ENCODE measurements at regions not wholly inside any gene's neighbourhood (a gene's known extent, or its start where the extent isn't known, plus 50 kb on each side); places are given as distances from the start of the nearest gene placed in this dataset.
"Not testable (repeated sequence)": the region's sequence is repeated elsewhere in the genome, so short reads cannot be mapped to it uniquely, and the experiment has no call there.

- Histone ChIP-seq H3K9ac (no peak overlapping the region), H3K9me2 (ENCODE audit: insufficient read depth) (no peaks in the 10 kb centered on the region), H3K9me3 (ENCODE audit: low read depth) (no peaks in the 10 kb centered on the region), H3K4me2 (ENCODE audit: unreplicated experiment) (no peak overlapping the region), H3K27me3 (replicated peaks; ENCODE audit: insufficient read depth) (no peaks in the 10 kb centered on the region), H3K36me3 (ENCODE audit: low read depth) (no peaks in the 10 kb centered on the region), H3K79me2 (ENCODE audit: insufficient read depth) (no peaks in the 10 kb centered on the region), H2AFZ (no peak overlapping the region), H4K20me1 (ENCODE audit: insufficient read depth) (no peaks in the 10 kb centered on the region), H3K27ac (no peak overlapping the region), H3K4me1 (ENCODE audit: insufficient read depth) (no peaks in the 10 kb centered on the region), H3F3A (ENCODE audit: insufficient read depth) (no peaks in the 10 kb centered on the region), H3K4me3 (no peak overlapping the region)
- DNase-seq, result no peak
- in situ Hi-C loops (cut with MboI), result no loop called here
- TF ChIP-seq EZH2 (IDR thresholded peaks at IDR 0.05; ENCODE audit: insufficient read depth, poor library complexity, severe bottlenecking) (no peak), EZH2phosphoT487 (IDR thresholded peaks at IDR 0.05; ENCODE audit: insufficient read depth, low read depth) (no peak)
- WGBS, 2 experiments (ENCODE audit: low coverage in 1 of 2, low lambda C conversion rate in 2 of 2, missing lambda C conversion rate in 2 of 2), result 2 to 4% methylated on average over 3 of the region's 3 CpGs
Measured at GRCh38 chr3:24006-24405, 172.6 kb upstream of the CHL1 start.

- WGBS, 2 experiments (ENCODE audit: low coverage in 1 of 2, low lambda C conversion rate in 2 of 2, missing lambda C conversion rate in 2 of 2), result 28 to 29% methylated on average over 2 of the region's 2 CpGs
- in situ Hi-C loops (cut with MboI), result no loop called here
Measured at GRCh38 chr3:25056-25455, 171.5 kb upstream of the CHL1 start.

GRCh38 chr3:35985-36384 lies 160.6 kb upstream of the CHL1 start:
- H3F3A ChIP-seq (ENCODE audit: insufficient read depth); H3K27me3 ChIP-seq (replicated peaks; ENCODE audit: insufficient read depth); H3K36me3 ChIP-seq (ENCODE audit: low read depth); H3K9ac ChIP-seq; H3K27ac ChIP-seq; H3K4me3 ChIP-seq; H3K4me1 ChIP-seq (ENCODE audit: insufficient read depth); H3K4me2 ChIP-seq (ENCODE audit: unreplicated experiment); H2AFZ ChIP-seq; H3K9me2 ChIP-seq (ENCODE audit: insufficient read depth); in situ Hi-C loops (cut with MboI); H3K9me3 ChIP-seq (ENCODE audit: low read depth); DNase-seq; H3K79me2 ChIP-seq (ENCODE audit: insufficient read depth); H4K20me1 ChIP-seq (ENCODE audit: insufficient read depth): not testable (repeated sequence)
- 82 to 94% methylated on average over 1 of the region's 1 CpG for WGBS, 2 experiments (ENCODE audit: low coverage in 1 of 2, low lambda C conversion rate in 2 of 2, missing lambda C conversion rate in 2 of 2)

More at GRCh38 chr3:25056-25455, 171.5 kb upstream of the CHL1 start:
- no peaks in the 10 kb centered on the region for H3K79me2 ChIP-seq (ENCODE audit: insufficient read depth)
- no peak overlapping the region for H3K4me2 ChIP-seq (ENCODE audit: unreplicated experiment)
- TF ChIP-seq EZH2 (IDR thresholded peaks at IDR 0.05; ENCODE audit: insufficient read depth, poor library complexity, severe bottlenecking) (no peak), EZH2phosphoT487 (IDR thresholded peaks at IDR 0.05; ENCODE audit: insufficient read depth, low read depth) (no peak)
- no peak overlapping the region for H3K9ac ChIP-seq
- no peaks in the 10 kb centered on the region for H3K9me2 ChIP-seq (ENCODE audit: insufficient read depth)
- H3F3A ChIP-seq (ENCODE audit: insufficient read depth), result no peaks in the 10 kb centered on the region
- DNase-seq, result no peak
- H4K20me1 ChIP-seq (ENCODE audit: insufficient read depth), result no peaks in the 10 kb centered on the region
- H3K4me1 ChIP-seq (ENCODE audit: insufficient read depth), result no peaks in the 10 kb centered on the region
- no peaks in the 10 kb centered on the region for H3K27me3 ChIP-seq (replicated peaks; ENCODE audit: insufficient read depth)
- H2AFZ ChIP-seq, result no peak overlapping the region
- H3K4me3 ChIP-seq, result no peak overlapping the region
- no peaks in the 10 kb centered on the region for H3K9me3 ChIP-seq (ENCODE audit: low read depth)
- no peaks in the 10 kb centered on the region for H3K36me3 ChIP-seq (ENCODE audit: low read depth)
- H3K27ac ChIP-seq, result no peak overlapping the region

- in situ Hi-C loops (cut with MboI); H3K9me2 ChIP-seq (ENCODE audit: insufficient read depth): not testable (repeated sequence)
Measured at GRCh38 chr3:42871-43744, 153.5 kb upstream of the CHL1 start.

More at GRCh38 chr3:42871-43744, 153.5 kb upstream of the CHL1 start:
- not testable (repeated sequence) for H3K4me1 ChIP-seq (ENCODE audit: insufficient read depth); H3K4me3 ChIP-seq; H2AFZ ChIP-seq; H3F3A ChIP-seq (ENCODE audit: insufficient read depth); H3K27ac ChIP-seq; H4K20me1 ChIP-seq (ENCODE audit: insufficient read depth); H3K36me3 ChIP-seq (ENCODE audit: low read depth); H3K4me2 ChIP-seq (ENCODE audit: unreplicated experiment); H3K9me3 ChIP-seq (ENCODE audit: low read depth); H3K27me3 ChIP-seq (replicated peaks; ENCODE audit: insufficient read depth); H3K79me2 ChIP-seq (ENCODE audit: insufficient read depth); H3K9ac ChIP-seq
- DNase-seq, result peak; percentile 22
- WGBS, 2 experiments (ENCODE audit: low coverage in 1 of 2, low lambda C conversion rate in 2 of 2, missing lambda C conversion rate in 2 of 2), result 23 to 27% methylated on average over 9 of the region's 9 CpGs
